ENCODE measurements at regions not wholly inside any gene's neighbourhood (a gene's known extent, or its start where the extent isn't known, plus 50 kb on each side); places are given as distances from the start of the nearest gene placed in this dataset.
"Not testable (repeated sequence)": the region's sequence is repeated elsewhere in the genome, so short reads cannot be mapped to it uniquely, and the experiment has no call there.

DNA sequence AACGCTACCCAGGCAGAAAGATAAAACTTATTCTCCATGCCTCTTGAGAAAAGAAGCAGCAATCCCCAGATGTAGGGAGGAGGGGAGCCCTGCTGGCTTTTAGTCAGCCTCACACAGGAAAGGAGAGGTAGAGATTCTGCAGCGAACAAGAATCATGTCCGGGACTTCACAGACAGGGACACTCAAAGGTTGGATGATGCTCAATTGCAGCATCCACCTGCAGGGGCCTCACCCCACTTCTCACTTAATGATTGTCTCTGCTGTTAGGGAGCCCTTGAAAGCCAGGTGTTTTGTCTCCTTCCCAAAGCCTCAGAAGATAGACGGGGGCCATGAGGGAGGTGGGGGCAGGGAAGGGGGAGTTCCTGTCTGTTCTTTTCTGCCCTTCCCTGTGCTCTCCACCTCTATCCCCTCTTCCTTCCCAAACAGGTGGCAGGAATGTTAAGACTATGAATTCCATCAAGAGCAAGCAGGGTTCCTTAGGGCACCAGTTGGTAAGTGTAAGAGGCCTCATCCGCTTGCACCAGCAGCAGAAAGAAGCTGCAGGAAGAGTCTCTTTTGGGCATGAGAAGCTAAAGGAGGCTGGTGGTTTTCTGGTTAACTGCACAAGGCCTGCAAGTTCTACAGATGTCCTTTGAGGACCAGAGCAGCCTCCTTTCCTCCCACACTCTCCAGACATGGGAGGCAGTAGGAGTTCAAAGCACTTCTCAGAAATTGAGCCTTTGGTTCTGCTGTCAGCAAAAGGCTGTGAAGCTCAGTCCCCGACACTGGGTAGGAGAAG, 154.7 kb upstream of the TNP1 start:
- FAIRE-seq (no peak), DNase-seq (ENCODE audit: low spot score) (no peak)

- no peak for DNase-seq (ENCODE audit: low spot score)
- FAIRE-seq = no peak
These were observed 154.1 kb upstream of the TNP1 start for GRCh38 chr2:217013926-217014325.

GRCh38 chr2:217011576-217011975, 151.7 kb upstream of the TNP1 start:
- FAIRE-seq (no peak), DNase-seq (ENCODE audit: low spot score) (no peak)

- FAIRE-seq (no peak), DNase-seq (ENCODE audit: low spot score) (no peak)
These were observed 150.3 kb upstream of the TNP1 start for GRCh38 chr2:217010173-217010572.

DNA sequence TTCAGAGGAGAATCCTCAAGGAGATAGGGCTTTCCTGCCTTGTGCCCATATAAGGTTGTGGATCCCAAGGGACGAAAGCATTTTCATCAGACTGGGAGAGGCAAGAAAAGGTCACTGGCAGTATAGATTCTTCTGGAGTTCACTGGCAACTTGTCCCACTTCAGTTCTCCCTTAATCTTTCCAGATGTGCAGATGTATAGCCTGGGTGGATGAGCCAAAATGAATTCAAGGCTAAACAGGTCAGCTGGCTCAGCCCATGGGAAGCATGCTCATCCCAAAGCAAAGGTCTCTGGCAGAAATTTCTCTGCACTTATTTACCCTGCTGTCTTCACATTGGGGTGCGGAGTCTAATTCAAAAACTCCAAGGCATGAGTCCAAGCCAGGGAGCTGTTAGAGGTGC, 148.9 kb upstream of the TNP1 start:
- DNase-seq (ENCODE audit: low spot score) (no peak), FAIRE-seq (no peak)

DNA sequence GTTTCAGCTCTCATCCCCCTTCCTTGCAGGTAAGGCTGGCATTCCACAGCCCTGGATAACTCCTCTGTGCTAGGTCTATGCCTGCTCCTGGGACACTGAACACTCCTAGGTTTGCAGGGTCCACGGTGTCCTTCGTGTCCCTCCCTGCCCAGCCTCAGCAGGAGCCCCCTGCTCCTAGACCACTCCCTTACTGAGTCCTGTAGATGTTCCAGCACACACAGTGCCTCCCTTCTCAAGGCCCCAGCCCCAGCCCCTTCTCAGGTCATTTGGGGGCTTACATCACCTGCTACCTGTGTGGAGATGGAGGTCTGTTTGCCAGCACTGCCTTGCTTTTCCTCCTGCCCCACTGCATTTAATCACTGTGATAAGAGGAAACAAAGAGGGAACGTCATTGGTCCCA, 146.4 kb upstream of the TNP1 start:
- no peak for FAIRE-seq
- no peak for DNase-seq (ENCODE audit: low spot score)

DNA sequence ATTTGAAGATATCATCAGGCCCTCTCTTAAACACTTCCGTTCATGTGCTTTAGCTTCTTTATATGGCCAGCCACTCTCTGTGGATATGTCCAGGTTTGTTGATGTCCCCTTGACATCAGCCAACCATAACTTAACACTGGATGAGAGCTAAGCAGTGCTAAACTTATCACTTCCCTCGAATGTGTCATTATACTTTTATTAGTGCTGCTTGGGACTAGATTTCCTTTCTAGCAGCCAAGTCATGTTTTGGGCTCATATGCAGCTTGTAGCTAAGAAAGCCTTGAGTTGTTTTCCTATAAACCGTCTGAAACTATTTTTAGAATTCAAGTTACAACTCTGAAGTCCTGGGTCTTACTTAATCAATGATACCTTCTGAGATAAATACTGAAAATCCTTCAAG, 144.8 kb upstream of the TNP1 start:
- no peak for FAIRE-seq
- DNase-seq (ENCODE audit: low spot score) = no peak

DNA sequence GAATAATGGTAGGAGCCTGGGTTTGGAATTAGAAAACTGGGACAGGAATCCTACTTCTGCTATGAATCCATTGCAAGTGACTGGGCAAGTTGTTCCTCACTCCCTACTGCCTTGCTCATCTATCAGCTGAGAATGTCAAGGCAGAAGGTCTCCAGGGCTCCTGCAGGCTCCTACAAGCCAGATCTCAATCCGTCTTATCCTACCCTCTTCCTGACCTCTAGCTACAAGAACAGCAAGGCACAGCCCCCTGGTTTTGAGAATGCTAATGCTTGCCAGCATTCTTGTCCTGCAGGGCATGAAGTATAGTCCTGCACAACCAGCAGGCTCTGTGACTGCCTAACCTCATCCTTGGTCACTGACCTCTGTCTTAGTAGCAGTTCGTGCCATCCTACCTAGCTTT, 141.9 kb upstream of the TNP1 start:
- DNase-seq (ENCODE audit: low spot score) = no peak

GRCh38 chr2:217000406-217000805, 140.5 kb upstream of the TNP1 start:
- DNase-seq (ENCODE audit: low spot score) (no peak), FAIRE-seq (no peak)

More for the DNA sequence above, 141.9 kb upstream of the TNP1 start:
- no peak for FAIRE-seq

GRCh38 chr2:216996279-216996845, 136.5 kb upstream of the TNP1 start:
- FAIRE-seq (no peak), DNase-seq (ENCODE audit: low spot score) (no peak)

- FAIRE-seq (no peak), DNase-seq (ENCODE audit: low spot score) (no peak)
These were observed 134.5 kb upstream of the TNP1 start for GRCh38 chr2:216994353-216994854.

DNA sequence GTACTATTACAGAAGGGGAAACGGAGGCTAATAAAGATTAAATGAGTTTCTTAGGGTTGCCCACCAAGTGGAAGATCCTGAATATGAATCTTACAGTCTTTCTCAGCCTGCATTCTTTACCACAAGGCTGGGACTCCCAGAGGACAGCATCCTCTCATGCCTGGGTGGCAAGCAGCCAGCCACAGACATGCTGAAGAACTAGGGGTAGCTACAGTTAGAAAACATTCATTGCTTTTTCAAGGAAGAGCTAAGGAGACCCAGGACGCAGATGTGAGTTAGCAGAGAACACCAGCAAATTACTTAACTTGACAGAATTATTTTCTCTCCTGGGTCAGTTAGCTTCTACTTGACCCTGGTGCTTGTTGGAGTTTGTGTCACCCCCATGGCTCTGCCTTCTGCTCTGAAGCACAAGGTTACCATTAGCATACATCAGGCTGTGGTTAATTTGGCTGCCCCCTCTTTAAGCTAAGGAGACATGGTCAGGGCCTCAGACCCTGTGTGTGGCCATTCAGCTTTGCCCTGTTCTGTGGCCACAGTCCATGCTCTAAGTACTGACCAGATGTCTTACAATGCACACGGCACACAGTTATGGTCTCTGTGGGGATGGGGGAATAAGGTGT, 132.3 kb upstream of the TNP1 start:
- DNase-seq (ENCODE audit: low spot score) = no peak
- FAIRE-seq = no peak

- no peak for DNase-seq (ENCODE audit: low spot score)
- FAIRE-seq = no peak
These were observed 131.7 kb upstream of the TNP1 start for GRCh38 chr2:216991563-216991962.

GRCh38 chr2:216989340-216990129, 129.7 kb upstream of the TNP1 start:
- FAIRE-seq = no peak
- DNase-seq (ENCODE audit: low spot score) = no peak

GRCh38 chr2:216987252-216987821, 127.5 kb upstream of the TNP1 start:
- FAIRE-seq (no peak), DNase-seq (ENCODE audit: low spot score) (no peak)

- no peak for FAIRE-seq
- no peak for DNase-seq (ENCODE audit: low spot score)
These were observed 125.8 kb upstream of the TNP1 start for GRCh38 chr2:216985658-216986141.

DNA sequence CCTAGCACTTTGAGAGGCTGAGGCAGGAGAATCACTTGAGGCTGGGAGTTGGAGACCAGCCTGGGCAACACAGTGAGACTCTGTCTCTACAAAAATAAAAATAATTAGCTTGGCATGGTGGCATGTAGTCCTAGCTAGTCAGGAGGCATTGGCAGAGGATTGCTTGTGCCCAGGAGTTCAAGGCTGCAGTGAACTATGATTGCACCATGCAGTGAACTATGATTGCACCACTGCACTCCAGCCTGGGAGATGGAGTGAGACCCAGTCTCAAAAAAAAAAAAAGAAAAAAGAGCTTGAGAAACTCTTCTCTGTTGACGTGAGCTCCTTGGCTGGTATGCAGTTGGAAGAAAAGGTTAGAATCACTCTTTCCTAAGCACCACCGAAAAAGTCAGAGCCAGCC, 125.1 kb upstream of the TNP1 start:
- FAIRE-seq = no peak
- no peak for DNase-seq (ENCODE audit: low spot score)

- not testable (repeated sequence) for FAIRE-seq; DNase-seq (ENCODE audit: low spot score)
These were observed 122.1 kb upstream of the TNP1 start for GRCh38 chr2:216981951-216982350.

DNA sequence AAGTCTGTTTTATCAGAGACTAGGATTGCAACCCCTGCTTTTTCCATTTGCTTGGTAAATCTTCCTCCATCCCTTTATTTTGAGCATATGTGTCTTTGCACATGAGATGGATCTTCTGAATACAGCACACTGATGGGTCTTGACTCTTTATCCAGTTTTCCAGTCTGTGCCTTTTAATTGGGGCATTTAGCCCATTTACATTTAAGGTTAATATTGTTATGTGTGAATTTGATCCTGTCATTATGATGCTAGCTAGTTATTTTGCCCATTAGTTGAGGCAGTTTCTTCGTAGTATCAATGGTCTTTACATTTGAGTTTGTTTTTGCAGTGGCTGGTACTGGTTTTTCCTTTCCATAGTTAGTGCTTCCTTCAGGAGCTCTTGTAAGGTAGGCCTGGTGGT, 120.6 kb upstream of the TNP1 start:
- DNase-seq (ENCODE audit: low spot score); FAIRE-seq: not testable (repeated sequence)

- DNase-seq (ENCODE audit: low spot score) (no peak), FAIRE-seq (no peak)
These were observed 114.7 kb upstream of the TNP1 start for GRCh38 chr2:216974321-216975302.
